HFFc6 (cell line): ENCODE measurements at regions not wholly inside any gene's neighbourhood (a gene's known extent, or its start where the extent isn't known, plus 50 kb on each side); places are given as distances from the start of the nearest gene placed in this dataset.

Experiments used
- DNase-seq: peaks from one replicate; pipeline ENCODE4 v3.0.0-alpha.2; 2018
- H3K27ac Mint-ChIP-seq: 2 replicates; pipeline ENCODE4 v1.8.0; 2020; ENCODE audit warnings: mild to moderate bottlenecking, mixed read lengths
- H3K27me3 Mint-ChIP-seq: 2 replicates; pipeline ENCODE4 v1.8.0; 2021; ENCODE audit warnings: mild to moderate bottlenecking, moderate library complexity, mixed read lengths; ENCODE audit not compliant: insufficient read depth
- H3K36me3 Mint-ChIP-seq: 2 replicates; pipeline ENCODE4 v1.8.0; 2021; ENCODE audit warnings: low read depth, mixed read lengths
- H3K4me1 Mint-ChIP-seq: 2 replicates; pipeline ENCODE4 v1.8.0; 2020; ENCODE audit warnings: low read depth, mixed read lengths
- H3K4me3 Mint-ChIP-seq: 2 replicates; pipeline ENCODE4 v1.8.0; 2020; ENCODE audit warnings: mild to moderate bottlenecking, moderate library complexity, mixed read lengths
- H3K9me3 Mint-ChIP-seq: 2 replicates; pipeline ENCODE4 v1.8.0; 2020; ENCODE audit warnings: mild to moderate bottlenecking, mixed read lengths
- CTCF ChIP-seq: fragments of 200-600 bp; sonication (generic); IDR thresholded peaks from 2 replicates; pipeline ENCODE4 v1.5.0; 2021; ENCODE audit warnings: antibody characterized with exemption, mild to moderate bottlenecking

GRCh38 chr15:68512052-68512451 is 66.7 kb upstream of the CORO2B start:
- Mint-ChIP-seq H3K36me3 (peaks cover 8% of the 10 kb centered on the region), H3K4me3 (0 out of 2 replicates have a peak overlapping the region, but pooled peaks have one; percentile 0), H3K4me1 (peaks cover 20% of the 10 kb centered on the region), H3K27me3 (peaks cover 19% of the 10 kb centered on the region), H3K9me3 (peaks cover 8% of the 10 kb centered on the region), H3K27ac (peak overlapping the region; percentile 7; the same call in 1 of the 2 replicates)
- no peak for DNase-seq
- TF ChIP-seq CTCF: no peak

DNA sequence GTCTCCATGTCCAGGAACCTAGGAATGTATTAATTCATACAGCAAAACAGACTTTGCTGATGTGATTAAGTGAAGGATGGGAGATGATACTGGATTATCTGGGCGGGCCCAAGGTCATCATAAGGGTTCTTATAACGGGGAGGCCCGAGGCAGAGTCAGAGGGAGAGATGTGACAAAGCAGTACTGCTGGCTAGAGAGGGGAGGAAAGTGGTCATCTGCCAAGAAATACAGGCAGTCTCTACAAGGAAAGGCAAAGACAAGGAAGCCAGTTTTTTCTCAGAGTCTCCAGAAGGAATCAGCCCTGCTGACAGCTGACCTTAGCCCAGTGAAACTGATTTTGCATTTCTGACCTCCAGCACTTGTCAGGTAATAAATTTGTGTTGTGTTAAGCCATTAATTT is 66.2 kb upstream of the CORO2B start:
- TF ChIP-seq CTCF: no peak
- no peak for DNase-seq
- Mint-ChIP-seq H3K36me3 (peaks cover 8% of the 10 kb centered on the region), H3K9me3 (peaks cover 8% of the 10 kb centered on the region), H3K4me3 (no peak overlapping the region), H3K27ac (no peak overlapping the region), H3K27me3 (peaks cover 17% of the 10 kb centered on the region), H3K4me1 (peaks cover 25% of the 10 kb centered on the region)

DNA sequence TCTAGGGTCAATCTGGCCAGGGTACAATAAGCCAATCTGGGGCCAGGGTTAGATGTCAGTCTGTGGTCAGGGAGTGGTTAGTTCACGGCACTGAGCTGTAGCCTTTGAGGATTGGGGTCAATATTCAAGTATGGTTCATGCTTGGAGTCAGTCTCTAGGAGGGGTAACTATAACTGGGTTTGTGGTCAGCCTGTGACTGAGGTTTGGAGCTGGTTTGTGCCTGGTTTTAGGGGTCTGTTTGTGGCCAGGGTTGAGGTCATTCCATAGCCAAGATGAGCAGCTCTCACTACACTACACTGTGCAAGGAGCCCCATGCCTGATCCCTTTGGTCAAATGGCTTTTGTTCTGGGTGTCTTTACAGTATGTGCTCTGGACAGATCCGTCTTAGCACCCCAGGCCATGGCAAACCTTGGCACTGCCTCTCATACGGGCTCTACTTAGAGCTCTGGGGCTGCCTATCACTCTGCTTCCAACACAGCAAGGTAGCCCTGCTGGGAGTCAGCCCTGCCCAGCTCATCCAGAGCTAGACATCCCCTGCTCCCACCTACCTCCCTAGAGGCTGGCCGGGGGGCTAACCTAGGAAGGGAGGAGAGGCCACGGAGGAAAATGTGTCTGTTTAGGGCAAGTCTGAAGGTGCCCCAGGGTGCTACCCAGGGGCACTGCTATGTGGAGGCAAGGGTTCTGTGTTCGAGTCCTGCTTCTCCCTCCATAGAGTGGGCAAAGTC is 63.3 kb upstream of the CORO2B start:
- Mint-ChIP-seq H3K27ac (no peak overlapping the region), H3K36me3 (peaks cover 8% of the 10 kb centered on the region), H3K4me3 (no peak overlapping the region), H3K27me3 (peaks cover 10% of the 10 kb centered on the region), H3K9me3 (peaks cover 8% of the 10 kb centered on the region), H3K4me1 (peaks cover 27% of the 10 kb centered on the region)
- no peak for TF ChIP-seq CTCF
- DNase-seq: no peak

- Mint-ChIP-seq H3K27me3 (peaks cover 8% of the 10 kb centered on the region), H3K9me3 (peaks cover 8% of the 10 kb centered on the region), H3K27ac (no peak overlapping the region), H3K36me3 (peaks cover 8% of the 10 kb centered on the region), H3K4me1 (peaks cover 10% of the 10 kb centered on the region), H3K4me3 (no peak overlapping the region)
- DNase-seq: peak; percentile 9
- peak; percentile 18; the same call in 1 of the 2 replicates for TF ChIP-seq CTCF
Measured at GRCh38 chr15:68517285-68517761, 61.5 kb upstream of the CORO2B start.

DNA sequence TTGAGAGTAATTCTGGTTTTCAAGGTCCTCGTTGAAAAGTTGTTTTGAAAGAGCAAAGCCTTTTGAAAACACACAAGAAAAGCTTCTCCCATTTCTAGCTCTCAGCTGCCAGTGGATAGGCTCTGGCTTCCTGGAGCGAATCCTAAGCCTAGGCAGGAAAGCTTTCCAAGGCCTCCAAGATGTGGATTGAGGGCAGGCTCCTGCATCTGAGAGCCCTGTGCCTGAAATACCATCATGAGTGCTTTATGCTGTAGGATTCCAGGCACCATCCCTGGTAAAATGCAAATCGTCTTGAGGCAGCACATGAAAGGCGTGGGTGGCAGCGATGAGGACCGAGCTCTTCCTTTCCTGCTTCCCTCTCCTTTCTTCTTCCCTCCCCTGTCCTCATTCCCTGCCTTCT is 60.7 kb upstream of the CORO2B start:
- Mint-ChIP-seq H3K27me3 (peaks cover 12% of the 10 kb centered on the region), H3K27ac (no peak overlapping the region)

More for the DNA sequence above, 60.7 kb upstream of the CORO2B start:
- Mint-ChIP-seq H3K9me3 (peaks cover 8% of the 10 kb centered on the region), H3K36me3 (peaks cover 14% of the 10 kb centered on the region), H3K4me3 (no peak overlapping the region), H3K4me1 (peaks cover 10% of the 10 kb centered on the region)
- no peak for DNase-seq
- TF ChIP-seq CTCF: no peak
